Smooth muscle cell of the brain vasculature (primary cell): ENCODE measurements at regions not wholly inside any gene's neighbourhood (a gene's known extent, or its start where the extent isn't known, plus 50 kb on each side); places are given as distances from the start of the nearest gene placed in this dataset.
A peak's percentile ranks its signal among the peaks of the same experiment; 100 is the strongest.

Source experiments
- DNase-seq: peaks from one replicate; pipeline ENCODE4 v3.0.0-alpha.2; 2012; ENCODE audit warnings: low read depth, low spot score

GRCh38 chr11:31903225-31904074, 92.3 kb upstream of the PAX6 start:
- no peak for DNase-seq

DNA sequence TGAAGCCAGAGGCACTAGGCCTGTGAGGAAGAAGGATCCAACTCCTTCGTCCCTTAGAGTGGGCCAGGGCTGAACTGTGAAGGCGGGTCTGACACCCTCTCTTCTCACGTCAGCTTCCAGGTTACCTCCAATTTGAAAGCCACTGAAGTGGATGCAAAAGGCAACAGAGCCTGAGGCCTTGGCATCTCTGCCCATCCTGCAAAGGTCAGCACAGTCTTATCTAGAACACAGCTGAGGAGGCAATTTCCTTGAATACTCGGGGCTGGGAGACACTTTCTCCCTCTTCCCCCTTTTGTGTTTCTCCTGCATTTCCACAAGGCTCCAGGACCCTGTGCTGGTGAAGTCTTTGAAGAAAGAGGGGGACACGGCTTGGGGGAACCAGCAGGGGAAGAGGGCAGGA, 91.6 kb upstream of the PAX6 start:
- DNase-seq: no peak

GRCh38 chr11:31895926-31896325, 84.8 kb upstream of the PAX6 start:
- DNase-seq: no peak

DNA sequence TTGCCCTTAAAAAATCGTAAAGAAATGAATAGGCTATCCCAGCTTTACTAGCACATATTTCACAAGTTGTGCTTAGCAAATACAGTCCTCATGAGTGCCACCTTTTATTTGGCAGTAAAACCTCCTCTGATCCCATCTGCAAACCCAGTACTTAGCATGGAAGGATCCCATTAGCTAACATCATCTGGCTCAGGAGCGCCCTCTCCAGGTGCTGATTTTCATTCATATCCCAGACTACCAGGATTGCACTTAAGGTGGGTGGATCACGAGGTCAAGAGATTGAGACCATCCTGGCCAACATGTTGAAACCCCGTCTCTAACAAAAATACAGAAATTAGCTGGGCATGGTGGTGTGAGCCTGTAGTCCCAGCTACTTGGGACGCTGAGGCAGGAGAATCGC, 76.1 kb upstream of the PAX6 start:
- DNase-seq: no peak

DNA sequence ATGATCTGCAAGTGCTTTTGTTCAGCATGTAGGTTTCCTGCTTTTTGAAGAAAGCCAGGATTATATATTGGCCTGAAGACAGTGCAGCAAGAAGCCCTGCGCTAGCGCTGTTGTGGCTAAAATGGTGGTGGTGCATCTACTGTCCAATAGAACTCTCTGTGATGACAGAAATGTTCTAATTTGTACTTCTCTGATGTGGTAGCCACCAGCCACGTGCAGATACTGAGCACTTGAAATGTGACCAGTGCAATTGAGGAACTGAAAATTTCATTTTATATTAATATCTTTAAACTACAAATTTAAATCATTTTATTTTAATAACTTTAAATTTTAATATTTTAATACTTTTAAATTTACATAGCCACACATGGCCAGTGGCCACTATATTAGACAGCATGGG, 73.0 kb upstream of the PAX6 start:
- DNase-seq: no peak

DNA sequence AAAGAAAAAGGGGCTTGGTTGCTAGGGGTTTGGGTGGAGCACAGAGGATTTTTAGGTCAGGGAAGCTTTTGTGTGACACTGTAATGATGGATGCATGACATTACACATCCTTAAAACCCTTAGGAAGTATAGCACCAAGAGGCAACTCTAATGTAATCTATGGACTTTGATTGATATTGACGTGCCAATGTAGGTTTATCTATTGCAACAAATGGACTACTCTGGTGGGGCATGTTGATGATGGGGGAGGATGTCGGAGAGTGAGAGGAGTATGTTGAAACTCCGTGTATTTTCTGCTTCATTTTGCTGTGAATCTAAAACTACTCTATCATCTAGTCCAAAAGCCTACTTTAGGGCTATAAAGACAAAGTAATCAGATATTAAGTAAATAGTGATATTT, 72.3 kb upstream of the PAX6 start:
- DNase-seq: no peak

GRCh38 chr11:31882951-31883392, 71.8 kb upstream of the PAX6 start:
- peak; percentile 3 for DNase-seq

DNA sequence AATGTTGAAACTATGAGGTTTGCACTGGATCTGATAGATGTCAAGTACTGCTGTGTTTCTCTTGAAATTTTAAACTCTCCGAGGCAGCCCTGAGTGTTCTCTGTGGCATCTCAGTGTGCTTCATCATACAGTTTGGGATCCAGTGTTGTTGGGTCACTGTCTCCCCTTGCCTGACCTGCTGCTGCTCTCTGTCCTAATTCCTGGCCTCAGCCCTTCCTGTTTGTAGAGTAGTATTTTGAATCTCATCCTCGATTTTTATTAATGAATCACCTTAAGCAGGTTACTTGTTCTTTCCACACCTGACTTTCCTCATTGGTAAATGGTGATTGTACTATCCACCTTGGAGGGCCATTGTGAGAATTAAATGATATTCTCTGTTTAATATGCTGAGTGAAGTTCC, 70.7 kb upstream of the PAX6 start:
- DNase-seq: no peak

DNA sequence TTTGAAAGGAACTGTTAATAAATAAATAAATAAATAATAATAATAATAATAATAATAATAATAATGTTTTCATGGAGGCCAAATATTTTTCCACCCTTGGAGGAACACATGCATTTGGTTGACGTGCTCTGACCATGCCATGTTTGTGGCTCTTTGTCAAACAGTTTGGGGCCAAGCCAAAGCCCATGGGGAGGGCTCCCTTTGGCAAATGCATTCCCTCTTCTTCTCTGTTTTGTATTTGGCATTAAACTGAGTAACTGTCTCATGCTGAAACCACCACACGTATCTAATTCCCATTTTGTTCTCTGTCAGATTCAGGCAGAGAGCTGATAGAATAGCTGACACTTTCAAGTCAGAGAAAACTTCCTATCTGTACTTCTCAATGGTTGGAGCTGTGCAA, 68.6 kb upstream of the PAX6 start:
- DNase-seq: no peak

DNA sequence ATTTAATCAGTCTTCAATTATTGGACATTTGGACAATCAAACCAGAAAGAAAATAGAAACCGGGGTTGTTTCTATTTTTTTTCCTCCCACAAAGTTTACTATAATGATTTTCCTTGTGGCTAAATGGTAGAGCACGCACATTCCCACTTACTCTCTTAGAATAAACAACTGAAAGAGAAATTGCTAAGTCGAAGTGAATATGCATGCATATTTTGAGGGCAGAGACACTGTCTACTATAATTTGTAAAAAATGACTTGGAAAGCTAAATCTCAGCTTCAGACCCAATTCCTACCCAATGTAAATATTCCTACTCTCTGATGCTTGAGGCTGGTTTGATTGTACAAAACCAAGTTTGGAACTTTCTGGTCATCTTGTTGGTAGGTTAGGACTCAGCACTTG, 66.7 kb upstream of the PAX6 start:
- no peak for DNase-seq

DNA sequence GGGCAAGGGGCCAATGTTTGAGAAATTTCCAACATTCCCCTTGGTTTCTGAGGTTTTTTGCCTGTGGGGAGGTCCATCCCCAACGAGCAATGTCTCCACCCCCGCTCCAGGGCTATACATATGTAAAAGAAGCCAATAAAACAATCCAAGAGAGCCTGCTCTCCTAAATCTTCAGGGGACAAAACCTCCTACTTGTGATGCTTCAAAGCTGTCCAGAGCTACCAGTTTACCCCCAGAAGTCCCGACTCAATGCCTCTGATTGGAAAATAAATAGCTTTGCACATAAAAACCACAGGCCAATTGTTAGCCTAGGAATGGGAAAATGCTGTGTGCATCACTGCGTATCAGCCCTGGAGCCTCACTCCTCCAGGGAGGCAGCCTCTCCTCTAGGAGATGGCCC, 66.0 kb upstream of the PAX6 start:
- DNase-seq: no peak

DNA sequence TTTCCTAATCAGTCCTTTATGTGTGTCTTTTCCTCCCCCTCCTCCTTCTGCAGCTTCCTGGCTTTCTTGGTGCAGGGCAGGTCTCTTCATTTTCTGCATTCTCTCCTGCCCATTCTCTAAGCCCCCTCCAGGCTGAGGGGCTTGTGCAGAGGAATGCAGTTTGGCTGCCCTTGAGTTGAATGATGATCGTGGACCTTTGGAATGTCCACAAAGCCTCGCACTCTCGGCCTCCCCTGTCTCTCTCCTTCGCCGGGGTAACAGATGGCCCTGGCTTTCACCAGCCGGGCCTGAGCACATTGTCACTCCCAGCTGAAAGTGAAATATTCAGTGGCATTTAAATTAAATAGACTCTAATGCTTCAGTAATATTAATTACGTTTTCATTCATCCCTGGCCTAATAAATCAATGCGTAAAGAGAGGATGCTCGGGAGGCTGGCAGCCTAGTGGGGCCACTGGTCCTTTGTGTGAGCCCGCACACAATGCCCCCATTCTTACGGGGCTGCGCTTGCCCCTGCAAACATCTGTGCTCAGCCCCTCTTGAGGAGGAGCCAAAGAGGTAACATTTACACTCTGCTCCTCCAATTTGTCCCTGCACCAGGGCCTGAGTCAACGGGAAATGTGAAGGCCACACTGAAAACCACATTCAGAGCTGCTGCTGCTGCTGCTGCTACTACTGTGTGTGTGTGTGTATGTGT, 64.9 kb upstream of the PAX6 start:
- no peak for DNase-seq

- no peak for DNase-seq
These were observed 63.6 kb upstream of the PAX6 start for GRCh38 chr11:31874631-31875191.

GRCh38 chr11:31873124-31873523, 62.0 kb upstream of the PAX6 start:
- no peak for DNase-seq

GRCh38 chr11:31872076-31872443, 60.9 kb upstream of the PAX6 start:
- DNase-seq: no peak

- DNase-seq: no peak
These were observed 60.4 kb upstream of the PAX6 start for GRCh38 chr11:31871310-31872075.

GRCh38 chr11:31870609-31871309, 59.6 kb upstream of the PAX6 start:
- peak; percentile 4 for DNase-seq

DNA sequence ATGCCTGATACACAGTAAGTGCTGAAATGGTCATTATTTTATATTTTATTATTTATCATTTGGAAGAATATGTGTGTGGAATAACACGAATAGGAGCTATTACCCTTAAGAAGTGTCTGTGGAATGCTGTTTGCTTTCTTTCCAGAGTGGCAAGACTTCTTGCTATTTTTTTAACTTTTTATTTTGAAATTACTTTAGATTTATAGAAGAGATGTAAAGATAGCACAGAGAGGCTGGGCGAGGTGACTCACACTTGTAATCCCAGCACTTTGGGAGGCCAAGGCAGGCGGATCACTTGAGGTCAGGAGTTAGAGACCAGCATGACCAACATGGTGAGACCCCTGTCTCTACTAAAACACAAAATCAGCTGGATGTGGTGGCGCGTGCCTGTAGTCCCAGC, 58.9 kb upstream of the PAX6 start:
- no peak for DNase-seq

DNA sequence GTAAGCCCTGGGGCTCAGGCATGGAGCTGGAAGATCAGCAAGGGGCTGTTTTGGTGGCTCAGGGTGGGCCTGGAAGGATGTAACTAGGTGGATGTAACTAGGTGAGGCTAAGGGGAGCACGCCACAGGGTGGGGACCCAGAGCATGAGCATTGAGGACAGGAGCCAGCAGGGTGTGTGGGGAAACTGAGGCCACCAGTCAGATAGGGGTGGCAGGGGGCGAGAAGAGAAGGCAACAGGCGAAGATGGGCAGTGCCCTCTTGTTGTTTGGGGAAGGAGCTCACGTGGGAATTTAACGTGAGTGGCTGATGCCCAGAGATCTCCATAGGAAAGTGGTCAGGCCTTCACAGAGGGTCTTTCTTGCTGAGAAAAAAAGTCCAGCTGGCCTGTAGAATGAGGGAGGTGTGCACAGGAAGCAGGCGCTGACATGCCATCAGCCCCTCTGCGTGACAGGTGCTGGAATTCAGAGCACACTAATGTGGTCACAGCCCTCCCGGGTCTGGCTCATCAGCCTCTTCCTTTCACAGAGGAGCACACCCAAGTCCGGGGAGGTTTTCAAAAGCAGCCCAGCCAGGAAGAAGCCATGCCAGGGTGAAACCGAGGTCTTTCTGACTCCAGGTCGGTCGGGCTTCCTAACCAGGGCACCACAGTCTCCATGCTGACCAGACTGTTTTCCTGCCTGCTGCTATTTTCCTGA, 54.6 kb upstream of the PAX6 start:
- DNase-seq: no peak

- DNase-seq: no peak
These were observed 52.2 kb upstream of the PAX6 start for GRCh38 chr11:31863170-31863832.
